GM12872 (cell line): ENCODE measurements at regions not wholly inside any gene's neighbourhood (a gene's known extent, or its start where the extent isn't known, plus 50 kb on each side); places are given as distances from the start of the nearest gene placed in this dataset.

Experiments used
- TF ChIP-seq, protein P1 (sequence below): IDR thresholded peaks from 3 replicates; pipeline ENCODE4 v1.5.1; 2011; ENCODE audit warnings: low read depth, mild to moderate bottlenecking, low read length, moderate library complexity; ENCODE audit not compliant: insufficient read depth

DNA sequence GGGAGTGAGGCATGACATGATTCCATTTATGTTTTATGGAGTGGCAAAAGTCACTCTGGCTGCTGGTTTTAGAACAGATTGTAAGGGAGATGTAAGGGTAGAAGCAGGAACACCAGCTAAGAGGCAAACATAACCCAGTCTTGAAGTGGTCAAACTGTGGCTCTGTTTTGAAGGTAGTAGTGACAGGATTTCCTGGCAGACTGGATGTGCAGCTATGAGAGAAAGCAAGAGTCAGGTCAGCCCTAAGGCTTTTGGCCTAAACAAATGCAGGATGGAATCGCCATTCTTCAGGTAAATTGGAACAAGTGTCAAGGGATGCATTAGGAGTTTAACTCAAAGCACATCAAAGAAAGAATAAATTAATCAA is 175.3 kb upstream of the AGR3 start:
- TF ChIP-seq, protein P1, sequence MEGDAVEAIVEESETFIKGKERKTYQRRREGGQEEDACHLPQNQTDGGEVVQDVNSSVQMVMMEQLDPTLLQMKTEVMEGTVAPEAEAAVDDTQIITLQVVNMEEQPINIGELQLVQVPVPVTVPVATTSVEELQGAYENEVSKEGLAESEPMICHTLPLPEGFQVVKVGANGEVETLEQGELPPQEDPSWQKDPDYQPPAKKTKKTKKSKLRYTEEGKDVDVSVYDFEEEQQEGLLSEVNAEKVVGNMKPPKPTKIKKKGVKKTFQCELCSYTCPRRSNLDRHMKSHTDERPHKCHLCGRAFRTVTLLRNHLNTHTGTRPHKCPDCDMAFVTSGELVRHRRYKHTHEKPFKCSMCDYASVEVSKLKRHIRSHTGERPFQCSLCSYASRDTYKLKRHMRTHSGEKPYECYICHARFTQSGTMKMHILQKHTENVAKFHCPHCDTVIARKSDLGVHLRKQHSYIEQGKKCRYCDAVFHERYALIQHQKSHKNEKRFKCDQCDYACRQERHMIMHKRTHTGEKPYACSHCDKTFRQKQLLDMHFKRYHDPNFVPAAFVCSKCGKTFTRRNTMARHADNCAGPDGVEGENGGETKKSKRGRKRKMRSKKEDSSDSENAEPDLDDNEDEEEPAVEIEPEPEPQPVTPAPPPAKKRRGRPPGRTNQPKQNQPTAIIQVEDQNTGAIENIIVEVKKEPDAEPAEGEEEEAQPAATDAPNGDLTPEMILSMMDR = no peak

DNA sequence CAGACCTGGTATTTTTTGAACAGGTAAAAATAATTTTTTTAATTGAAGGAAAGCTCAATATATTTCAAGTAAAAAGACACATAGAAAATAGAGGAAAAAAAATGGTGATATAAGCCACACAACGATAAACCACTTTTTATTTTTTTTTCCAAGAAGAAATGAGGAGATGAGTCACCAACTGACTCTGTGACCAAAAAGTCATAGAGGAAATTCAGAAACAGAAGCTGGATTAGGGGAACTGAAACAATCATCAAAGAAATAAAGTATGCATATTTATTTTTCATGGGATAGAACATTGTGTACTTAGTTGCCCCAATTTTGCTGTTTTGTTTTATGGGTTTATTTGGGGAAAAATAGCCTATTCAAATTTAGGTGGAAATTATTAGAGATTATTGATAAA is 176.8 kb upstream of the AGR3 start:
- TF ChIP-seq, protein P1 = no peak

DNA sequence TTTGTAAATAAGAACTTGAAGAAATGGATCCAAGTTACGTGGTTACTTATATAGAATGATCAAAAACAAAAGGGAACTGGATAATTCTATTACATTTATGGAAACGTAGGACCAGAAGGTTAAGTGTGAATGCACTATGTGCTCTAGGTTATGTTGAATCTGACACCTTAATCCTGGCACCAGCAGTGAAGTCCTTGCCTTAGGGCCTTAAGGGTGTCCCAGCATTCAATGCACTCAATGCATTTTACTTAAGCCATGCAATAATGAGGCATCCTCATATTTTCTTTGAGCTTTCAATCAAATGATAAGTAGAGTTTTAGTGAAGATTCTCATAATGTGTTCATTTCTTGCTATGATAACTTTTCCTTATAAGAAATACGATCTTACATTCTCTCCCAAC is 178.3 kb upstream of the AGR3 start:
- TF ChIP-seq, protein P1 = no peak

GRCh38 chr7:17061443-17061842 is 179.7 kb upstream of the AGR3 start:
- TF ChIP-seq, protein P1 = no peak

DNA sequence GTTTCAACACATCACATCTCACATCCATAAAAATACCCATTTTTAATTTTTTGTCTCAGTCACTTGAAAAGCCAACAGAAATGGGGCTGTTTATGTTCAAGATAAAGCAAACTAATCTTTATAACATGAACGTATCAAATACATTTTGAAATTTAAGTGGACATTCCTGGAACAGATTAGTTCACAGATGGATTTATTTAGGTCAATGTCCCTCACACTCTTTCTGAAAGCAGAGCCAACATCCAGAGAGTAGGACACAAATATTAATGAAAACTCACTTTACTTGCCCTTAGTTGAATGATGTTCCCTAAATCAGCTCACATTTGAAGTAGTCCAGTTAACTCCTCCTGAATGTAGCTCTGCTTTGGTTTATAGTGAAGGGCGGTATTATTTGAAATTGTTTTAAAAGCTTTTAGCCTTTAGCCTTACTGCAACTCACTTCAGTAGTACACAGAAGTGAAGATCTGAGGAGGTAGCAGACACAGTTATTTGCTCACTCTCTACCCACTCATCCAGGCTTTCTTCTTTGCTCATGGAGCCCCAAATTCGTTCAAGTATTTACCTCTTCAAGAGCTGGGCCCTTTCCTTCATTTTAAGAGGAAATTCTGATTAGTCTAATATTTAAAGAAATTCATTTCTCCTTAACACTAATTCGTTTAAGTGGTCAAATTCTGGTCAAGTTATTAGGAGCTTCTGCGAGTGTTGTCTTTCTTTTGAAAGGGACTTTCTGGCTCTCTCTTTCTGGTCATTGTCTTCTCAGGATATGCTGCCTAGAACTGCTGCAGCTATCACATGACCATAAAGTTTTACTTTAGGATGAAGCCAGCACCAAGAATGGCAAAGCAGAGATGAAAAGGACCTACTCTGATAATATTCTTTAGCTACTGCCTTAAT is 180.6 kb upstream of the AGR3 start:
- TF ChIP-seq, protein P1 = no peak

GRCh38 chr7:17063045-17063383 is 181.2 kb upstream of the AGR3 start:
- TF ChIP-seq, protein P1 = no peak; the same call in 2 of the 3 replicates

GRCh38 chr7:17067691-17068090 is 185.9 kb upstream of the AGR3 start:
- TF ChIP-seq, protein P1 = no peak
